ENCODE measurements at regions not wholly inside any gene's neighbourhood (a gene's known extent, or its start where the extent isn't known, plus 50 kb on each side); places are given as distances from the start of the nearest gene placed in this dataset.

DNA sequence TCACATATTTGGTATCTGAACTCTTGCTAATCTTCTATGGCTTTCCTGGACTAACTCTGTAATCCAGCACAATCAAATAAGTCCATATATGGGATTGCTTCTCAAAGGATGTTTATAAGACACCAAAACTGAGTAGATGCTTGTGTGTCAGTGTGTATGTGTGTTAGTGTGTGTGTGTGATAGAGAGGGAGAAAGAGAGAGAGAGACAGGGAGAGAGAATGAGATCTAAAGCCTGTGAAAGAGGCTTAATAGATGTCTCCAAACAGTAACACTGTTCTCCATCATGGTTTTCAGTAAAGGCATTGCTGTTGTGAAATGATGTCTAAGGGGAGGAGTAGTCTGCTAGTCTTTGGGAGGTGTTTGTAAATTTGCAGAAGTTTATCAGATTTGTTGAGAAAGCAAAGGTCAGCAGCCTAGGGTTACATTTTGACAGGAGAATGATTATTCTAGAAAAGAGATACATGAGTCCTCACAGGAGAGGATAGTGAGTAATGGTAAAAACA is 73.9 kb upstream of the MLIP start:
- no peaks in the 10 kb centered on the region for H4K20me1 ChIP-seq (ENCODE audit: low read depth, low read length)
- no peaks in the 10 kb centered on the region for H3K36me3 ChIP-seq (ENCODE audit: low read length)
- no peak overlapping the region for H3K4me2 ChIP-seq (ENCODE audit: low read depth, low read length, poor library complexity, severe bottlenecking)
- no peaks in the 10 kb centered on the region for H3K9me3 ChIP-seq (ENCODE audit: insufficient read depth, low read length)
- H3K9ac ChIP-seq (ENCODE audit: low read length): no peak overlapping the region
- no peak overlapping the region for H3K4me3 ChIP-seq (ENCODE audit: insufficient read depth, low read length, poor library complexity, severe bottlenecking)
- H3K79me2 ChIP-seq (ENCODE audit: insufficient read depth, low read length): no peaks in the 10 kb centered on the region
- no peak for TF ChIP-seq CTCF (IDR thresholded peaks at IDR 0.05; ENCODE audit: insufficient read depth, low read length, poor library complexity, severe bottlenecking)
- TF ChIP-seq EZH2phosphoT487 (conservative IDR thresholded peaks at IDR 0.05; ENCODE audit: low read length): no peak
- H3K27ac ChIP-seq (ENCODE audit: low read depth, low read length): no peak overlapping the region
- H2AFZ ChIP-seq (ENCODE audit: low read depth, low read length, severe bottlenecking): no peak overlapping the region
- no peaks in the 10 kb centered on the region for H3F3A ChIP-seq (ENCODE audit: insufficient read depth)
- H3K27me3 ChIP-seq (ENCODE audit: low read length): no peaks in the 10 kb centered on the region
- H3K9me2 ChIP-seq (replicated peaks; ENCODE audit: insufficient read depth, low read length): no peaks in the 10 kb centered on the region

GRCh38 chr6:54040545-54040944 is 70.7 kb upstream of the MLIP start:
- no peak overlapping the region for H3K4me3 ChIP-seq (ENCODE audit: insufficient read depth, low read length, poor library complexity, severe bottlenecking)
- no peaks in the 10 kb centered on the region for H3F3A ChIP-seq (ENCODE audit: insufficient read depth)
- H3K27me3 ChIP-seq (ENCODE audit: low read length): no peaks in the 10 kb centered on the region
- no peak overlapping the region for H3K27ac ChIP-seq (ENCODE audit: low read depth, low read length)
- H3K36me3 ChIP-seq (ENCODE audit: low read length): no peaks in the 10 kb centered on the region
- no peaks in the 10 kb centered on the region for H3K9me3 ChIP-seq (ENCODE audit: insufficient read depth, low read length)
- no peaks in the 10 kb centered on the region for H3K9me2 ChIP-seq (replicated peaks; ENCODE audit: insufficient read depth, low read length)
- no peak overlapping the region for H3K4me2 ChIP-seq (ENCODE audit: low read depth, low read length, poor library complexity, severe bottlenecking)
- no peak overlapping the region for H3K9ac ChIP-seq (ENCODE audit: low read length)
- H4K20me1 ChIP-seq (ENCODE audit: low read depth, low read length): no peaks in the 10 kb centered on the region
- H2AFZ ChIP-seq (ENCODE audit: low read depth, low read length, severe bottlenecking): no peak overlapping the region
- no peak for TF ChIP-seq EZH2phosphoT487 (conservative IDR thresholded peaks at IDR 0.05; ENCODE audit: low read length)
- TF ChIP-seq CTCF (IDR thresholded peaks at IDR 0.05; ENCODE audit: insufficient read depth, low read length, poor library complexity, severe bottlenecking): no peak
- no peaks in the 10 kb centered on the region for H3K79me2 ChIP-seq (ENCODE audit: insufficient read depth, low read length)

- Histone ChIP-seq H3F3A (ENCODE audit: insufficient read depth) (no peaks in the 10 kb centered on the region), H3K4me2 (ENCODE audit: low read depth, low read length, poor library complexity, severe bottlenecking) (no peak overlapping the region), H4K20me1 (ENCODE audit: low read depth, low read length) (no peaks in the 10 kb centered on the region), H2AFZ (ENCODE audit: low read depth, low read length, severe bottlenecking) (no peak overlapping the region), H3K27ac (ENCODE audit: low read depth, low read length) (no peak overlapping the region), H3K36me3 (ENCODE audit: low read length) (no peaks in the 10 kb centered on the region), H3K9ac (ENCODE audit: low read length) (no peak overlapping the region), H3K27me3 (ENCODE audit: low read length) (no peaks in the 10 kb centered on the region), H3K4me3 (ENCODE audit: insufficient read depth, low read length, poor library complexity, severe bottlenecking) (no peak overlapping the region), H3K9me2 (replicated peaks; ENCODE audit: insufficient read depth, low read length) (no peaks in the 10 kb centered on the region), H3K9me3 (ENCODE audit: insufficient read depth, low read length) (no peaks in the 10 kb centered on the region), H3K79me2 (ENCODE audit: insufficient read depth, low read length) (no peaks in the 10 kb centered on the region)
- no peak for TF ChIP-seq CTCF (IDR thresholded peaks at IDR 0.05; ENCODE audit: insufficient read depth, low read length, poor library complexity, severe bottlenecking)
- no peak for TF ChIP-seq EZH2phosphoT487 (conservative IDR thresholded peaks at IDR 0.05; ENCODE audit: low read length)
Observed at GRCh38 chr6:54041239-54041638, 70.0 kb upstream of the MLIP start.
